Testis (tissue), 2 donors: ENCODE measurements at regions not wholly inside any gene's neighbourhood (a gene's known extent, or its start where the extent isn't known, plus 50 kb on each side); places are given as distances from the start of the nearest gene placed in this dataset.

Experiments used
- DNase-seq: peaks from one replicate; pipeline ENCODE4 v3.0.0-alpha.2; 2019
- H3K27ac ChIP-seq, 2 donors: fragments of 200-600 bp; sonication (generic); one replicate each; pipeline ENCODE4 v1.5.1; 2019
- H3K27me3 ChIP-seq: fragments of 200-600 bp; sonication (generic); one replicate; pipeline ENCODE4 v1.5.1; 2019
- H3K36me3 ChIP-seq: fragments of 200-600 bp; sonication (generic); one replicate; pipeline ENCODE4 v1.5.1; 2017; ENCODE audit warnings: low read depth; ENCODE audit errors: missing control alignments
- H3K4me1 ChIP-seq: fragments of 200-600 bp; sonication (generic); one replicate; pipeline ENCODE4 v1.5.1; 2019
- H3K4me3 ChIP-seq, 2 donors: fragments of 200-600 bp; sonication (generic); one replicate each; pipeline ENCODE4 v1.5.1; 2017 to 2019
- H3K9me3 ChIP-seq: fragments of 200-600 bp; sonication (generic); one replicate; pipeline ENCODE4 v1.5.1; 2017
- POLR2A ChIP-seq: fragments of 450-650 bp; IDR thresholded peaks from one replicate; pipeline ENCODE4 v1.6.1; 2017; ENCODE audit warnings: antibody characterized with exemption, mild to moderate bottlenecking, moderate library complexity
- WGBS, 2 donors: methylation state at CpG; one replicate each; pipeline ENCODE4 v1.1.5; 2018; 5-methylcytosine and 5-hydroxymethylcytosine counted together
- intact Hi-C: fragments of 100-400 bp; cut with DNase I; formaldehyde crosslinking; loops from one replicate; pipeline ENCODE4 v1.15.1; 2023; ENCODE audit warnings: low total_unique reads
- TF ChIP-seq, protein P1 (sequence below), 3 experiments: fragments of 450-650 bp in 2 of 3; fragments of 200-600 bp in 1 of 3; sonication (generic) in 1 of 3; IDR thresholded peaks; one replicate each; pipeline ENCODE4 v1.5.1; 2016 to 2019; ENCODE audit warnings: antibody characterized with exemption in 3 of 3, mild to moderate bottlenecking in 2 of 3, moderate library complexity in 1 of 3

- Histone ChIP-seq H3K9me3 (no peaks in the 10 kb centered on the region), H3K27ac (no peak overlapping the region), H3K4me3 (no peak overlapping the region), H3K27me3 (no peaks in the 10 kb centered on the region), H3K36me3 (no peaks in the 10 kb centered on the region), H3K4me1 (no peaks in the 10 kb centered on the region)
- no peak for DNase-seq
- TF ChIP-seq POLR2A = no peak
- TF ChIP-seq, protein P1, sequence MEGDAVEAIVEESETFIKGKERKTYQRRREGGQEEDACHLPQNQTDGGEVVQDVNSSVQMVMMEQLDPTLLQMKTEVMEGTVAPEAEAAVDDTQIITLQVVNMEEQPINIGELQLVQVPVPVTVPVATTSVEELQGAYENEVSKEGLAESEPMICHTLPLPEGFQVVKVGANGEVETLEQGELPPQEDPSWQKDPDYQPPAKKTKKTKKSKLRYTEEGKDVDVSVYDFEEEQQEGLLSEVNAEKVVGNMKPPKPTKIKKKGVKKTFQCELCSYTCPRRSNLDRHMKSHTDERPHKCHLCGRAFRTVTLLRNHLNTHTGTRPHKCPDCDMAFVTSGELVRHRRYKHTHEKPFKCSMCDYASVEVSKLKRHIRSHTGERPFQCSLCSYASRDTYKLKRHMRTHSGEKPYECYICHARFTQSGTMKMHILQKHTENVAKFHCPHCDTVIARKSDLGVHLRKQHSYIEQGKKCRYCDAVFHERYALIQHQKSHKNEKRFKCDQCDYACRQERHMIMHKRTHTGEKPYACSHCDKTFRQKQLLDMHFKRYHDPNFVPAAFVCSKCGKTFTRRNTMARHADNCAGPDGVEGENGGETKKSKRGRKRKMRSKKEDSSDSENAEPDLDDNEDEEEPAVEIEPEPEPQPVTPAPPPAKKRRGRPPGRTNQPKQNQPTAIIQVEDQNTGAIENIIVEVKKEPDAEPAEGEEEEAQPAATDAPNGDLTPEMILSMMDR (IDR thresholded peaks at IDR 0.05) = no peak
- 76 to 80% methylated on average over 3 of the region's 3 CpGs for WGBS, 2 donors
- intact Hi-C loops = no loop called here
Observed at GRCh38 chr1:239799617-239800016, 292.1 kb upstream of the FMN2 start.

DNA sequence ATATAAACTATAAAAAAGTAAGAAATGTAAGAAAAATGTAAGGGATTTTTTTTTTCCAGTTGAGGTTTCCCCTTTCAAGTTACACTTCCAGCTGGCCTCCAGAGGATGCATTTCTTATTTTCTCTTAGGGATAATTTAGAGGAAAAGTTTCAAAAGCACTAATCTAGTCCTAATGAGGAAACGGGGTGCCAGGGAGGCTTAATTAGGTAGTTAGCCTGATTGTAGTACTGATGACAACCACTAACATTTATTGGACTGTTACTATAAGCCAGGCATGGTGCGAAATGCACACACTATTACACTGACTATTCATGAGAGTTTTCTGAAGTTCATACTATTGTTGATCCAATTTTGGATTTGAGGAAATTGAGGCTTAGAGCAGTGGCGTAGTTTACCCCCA, 290.8 kb upstream of the FMN2 start:
- no peaks in the 10 kb centered on the region for H3K27me3 ChIP-seq
- intact Hi-C loops = no loop called here
- no peaks in the 10 kb centered on the region for H3K9me3 ChIP-seq
- no peak for DNase-seq
- no peak overlapping the region for H3K27ac ChIP-seq
- no peak for TF ChIP-seq POLR2A
- TF ChIP-seq, protein P1 (IDR thresholded peaks at IDR 0.05) = no peak
- no peak overlapping the region for H3K4me3 ChIP-seq
- H3K4me1 ChIP-seq = no peaks in the 10 kb centered on the region
- 80 to 82% methylated on average over 3 of the region's 3 CpGs for WGBS, 2 donors
- no peaks in the 10 kb centered on the region for H3K36me3 ChIP-seq

DNA sequence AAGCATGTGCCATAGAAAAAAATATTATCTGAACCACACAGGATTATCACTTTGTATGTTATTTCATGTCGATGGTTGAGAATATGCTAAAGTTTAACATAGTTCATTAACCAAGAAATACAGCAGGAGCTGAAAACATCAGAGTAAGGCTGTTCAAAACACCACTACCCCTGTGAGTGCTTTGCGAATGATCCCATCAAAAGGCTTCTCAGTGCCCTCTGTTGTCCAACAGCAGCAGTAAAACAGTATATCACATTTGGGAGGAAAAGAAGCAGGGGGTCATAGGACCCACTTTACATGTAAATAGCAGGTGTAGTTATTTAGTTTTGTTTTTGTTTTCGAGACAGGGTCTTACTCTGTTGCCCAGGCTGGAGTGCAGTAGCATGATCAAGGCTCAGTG, 289.4 kb upstream of the FMN2 start:
- Histone ChIP-seq H3K27ac (no peak overlapping the region), H3K36me3 (no peaks in the 10 kb centered on the region), H3K9me3 (no peaks in the 10 kb centered on the region), H3K4me3 (no peak overlapping the region), H3K27me3 (no peaks in the 10 kb centered on the region), H3K4me1 (no peaks in the 10 kb centered on the region)
- DNase-seq = no peak
- 65 to 74% methylated on average over 3 of the region's 3 CpGs for WGBS, 2 donors
- TF ChIP-seq, protein P1 (IDR thresholded peaks at IDR 0.05) = no peak
- TF ChIP-seq POLR2A = no peak
- intact Hi-C loops = no loop called here

- Histone ChIP-seq H3K27ac (no peak overlapping the region), H3K4me1 (no peaks in the 10 kb centered on the region), H3K36me3 (no peaks in the 10 kb centered on the region), H3K4me3 (no peak overlapping the region), H3K9me3 (no peaks in the 10 kb centered on the region), H3K27me3 (no peaks in the 10 kb centered on the region)
- TF ChIP-seq, protein P1 (IDR thresholded peaks at IDR 0.05) = no peak
- TF ChIP-seq POLR2A = no peak
- intact Hi-C loops = no loop called here
- no peak for DNase-seq
- 71 to 76% methylated on average over 6 of the region's 6 CpGs for WGBS, 2 donors
Observed at GRCh38 chr1:239803781-239804180, 287.9 kb upstream of the FMN2 start.

DNA sequence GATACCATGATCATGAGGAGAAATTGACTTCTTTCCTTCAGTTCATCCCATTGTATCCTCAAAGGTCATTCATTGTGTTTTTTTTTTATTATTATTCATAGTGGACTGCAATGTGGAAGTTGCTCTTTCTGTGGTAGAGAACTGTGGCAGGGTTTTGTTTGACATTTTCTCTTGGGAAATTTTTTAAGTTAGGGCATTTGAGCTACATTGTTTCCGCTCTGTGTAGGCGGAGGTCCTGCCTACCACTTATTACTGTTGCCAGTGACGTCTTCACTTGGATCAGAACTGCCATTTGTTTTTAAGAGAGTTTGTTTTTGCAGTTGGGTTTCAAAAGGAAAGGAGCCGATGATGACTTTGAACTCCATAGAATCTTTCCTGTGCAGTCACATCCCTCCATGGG, 287.4 kb upstream of the FMN2 start:
- intact Hi-C loops = no loop called here
- TF ChIP-seq, protein P1 (IDR thresholded peaks at IDR 0.05) = no peak
- Histone ChIP-seq H3K27ac (no peak overlapping the region), H3K27me3 (no peaks in the 10 kb centered on the region), H3K4me3 (no peak overlapping the region), H3K36me3 (no peaks in the 10 kb centered on the region), H3K4me1 (no peaks in the 10 kb centered on the region), H3K9me3 (no peaks in the 10 kb centered on the region)
- DNase-seq = no peak
- WGBS, 2 donors = 81 to 86% methylated on average over 4 of the region's 4 CpGs
